AG08396 (cell line): ENCODE measurements at regions not wholly inside any gene's neighbourhood (a gene's known extent, or its start where the extent isn't known, plus 50 kb on each side); places are given as distances from the start of the nearest gene placed in this dataset.
"Not testable (repeated sequence)": the region's sequence is repeated elsewhere in the genome, so short reads cannot be mapped to it uniquely, and the experiment has no call there.

ENCODE experiments used
- DNase-seq: peaks from one replicate; pipeline ENCODE4 v3.0.0; 2012; ENCODE audit warnings: low spot score, mixed read lengths

DNA sequence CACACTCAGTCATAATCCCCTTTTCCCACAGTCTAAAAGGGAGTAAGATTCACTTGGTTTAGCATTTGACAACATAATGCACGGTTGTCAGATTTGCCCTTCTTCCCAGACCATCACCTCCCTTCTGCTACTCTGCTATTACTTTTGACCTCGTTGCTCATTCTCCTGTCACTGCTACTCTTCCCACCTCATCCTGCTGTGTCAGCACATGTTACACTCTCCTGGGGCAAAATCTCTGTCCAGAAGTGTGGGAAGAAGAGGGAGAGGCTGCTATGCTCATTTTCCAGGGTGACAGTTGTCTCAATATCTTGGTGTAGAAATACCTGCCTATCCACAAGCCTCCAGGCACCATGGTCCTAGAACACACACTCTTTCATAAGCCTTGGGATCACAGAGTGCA is 449.9 kb upstream of the PIK3R1 start:
- no peak for DNase-seq

DNA sequence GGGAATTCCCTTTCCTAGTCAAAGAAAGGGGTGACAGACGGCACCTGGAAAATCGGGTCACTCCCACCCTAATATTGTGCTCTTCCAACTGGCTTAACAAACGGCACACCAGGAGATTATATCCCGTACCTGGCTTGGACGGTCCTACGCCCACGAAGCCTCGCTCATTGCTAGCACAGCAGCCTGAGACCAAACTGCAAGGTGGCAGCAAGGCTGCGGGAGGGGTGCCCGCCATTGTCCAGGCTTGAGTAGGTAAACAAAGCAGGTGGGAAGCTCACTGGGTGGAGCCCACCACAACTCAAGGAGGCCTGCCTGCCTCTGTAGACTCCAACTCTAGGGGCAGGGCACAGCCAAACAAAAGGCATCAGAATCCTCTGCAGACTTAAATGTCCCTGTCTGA is 457.8 kb upstream of the PIK3R1 start:
- DNase-seq, result not testable (repeated sequence)

DNA sequence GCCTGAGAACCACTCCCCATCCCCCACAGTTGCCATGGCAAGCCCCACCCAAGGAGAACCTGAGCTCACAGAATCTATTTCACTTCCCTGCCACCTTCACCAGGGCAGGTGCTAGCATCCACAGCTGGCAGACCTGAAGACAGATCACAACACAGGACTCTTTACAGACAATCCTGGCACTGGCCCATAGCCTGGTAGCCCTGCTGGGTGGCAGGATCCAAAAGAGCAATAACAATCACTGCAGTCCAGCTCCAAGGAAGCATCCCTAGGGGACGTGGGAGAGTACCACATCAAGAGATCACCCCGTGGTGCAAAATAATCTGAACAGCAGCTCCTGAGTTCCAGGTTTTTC is 463.2 kb upstream of the PIK3R1 start:
- no peak for DNase-seq

GRCh38 chr5:67748165-67748690 is 467.3 kb upstream of the PIK3R1 start:
- DNase-seq, result no peak

DNA sequence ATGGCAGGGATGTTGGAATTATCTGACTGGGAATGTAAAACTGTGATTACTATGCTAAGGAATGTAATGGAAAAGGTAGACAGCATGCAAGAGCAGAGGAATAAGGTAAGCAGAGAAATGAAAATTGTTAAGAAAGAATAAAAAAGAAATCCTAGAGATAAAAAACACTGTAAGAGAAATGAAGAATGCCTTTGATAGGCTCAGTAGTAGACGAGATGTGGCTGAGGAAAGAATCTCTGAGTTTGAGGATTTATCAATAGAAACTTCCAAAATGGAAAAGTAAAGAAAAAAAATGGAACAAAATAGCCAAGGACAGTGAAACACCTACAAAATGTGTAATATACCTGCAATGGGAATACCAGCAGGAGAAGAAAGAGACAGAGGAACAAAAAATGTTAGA is 468.5 kb upstream of the PIK3R1 start:
- DNase-seq, result no peak

DNA sequence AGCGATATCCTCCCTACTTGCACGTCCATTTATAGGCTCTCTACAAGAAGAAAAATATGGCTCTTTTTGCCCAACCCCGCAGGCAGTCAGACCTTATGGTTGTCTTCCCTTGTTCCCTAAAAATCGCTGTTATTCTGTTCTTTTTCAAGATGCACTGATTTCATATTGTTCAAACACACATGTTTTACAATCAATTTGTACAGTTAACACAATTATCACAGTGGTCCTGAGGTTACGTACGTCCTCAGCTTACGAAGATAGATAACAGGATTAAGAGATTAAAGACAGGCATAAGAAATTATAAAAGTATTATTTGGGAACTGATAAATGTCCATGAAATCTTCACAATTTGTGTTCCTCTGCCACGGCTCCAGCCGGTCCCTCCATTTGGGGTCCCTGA is 468.9 kb upstream of the PIK3R1 start:
- DNase-seq, result not testable (repeated sequence)

DNA sequence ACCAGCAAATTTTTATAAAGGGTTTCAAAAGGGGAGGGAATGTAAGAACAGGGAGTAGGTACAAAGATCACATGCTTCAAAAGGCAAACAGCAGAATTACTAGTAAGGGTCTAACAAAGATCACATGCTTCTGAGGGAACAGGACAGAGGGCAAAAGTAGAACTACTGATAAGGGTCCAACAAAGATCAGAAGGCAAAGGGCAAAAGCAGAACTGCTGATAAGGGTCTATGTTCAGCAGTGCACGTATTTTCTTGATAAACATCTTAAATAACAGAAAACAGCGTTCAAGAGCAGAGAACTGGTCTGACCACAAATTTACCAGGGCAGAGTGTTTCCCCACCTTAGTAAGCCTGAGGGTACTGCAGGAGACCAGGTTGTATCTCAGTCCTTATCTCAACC is 469.5 kb upstream of the PIK3R1 start:
- DNase-seq, result no peak

DNA sequence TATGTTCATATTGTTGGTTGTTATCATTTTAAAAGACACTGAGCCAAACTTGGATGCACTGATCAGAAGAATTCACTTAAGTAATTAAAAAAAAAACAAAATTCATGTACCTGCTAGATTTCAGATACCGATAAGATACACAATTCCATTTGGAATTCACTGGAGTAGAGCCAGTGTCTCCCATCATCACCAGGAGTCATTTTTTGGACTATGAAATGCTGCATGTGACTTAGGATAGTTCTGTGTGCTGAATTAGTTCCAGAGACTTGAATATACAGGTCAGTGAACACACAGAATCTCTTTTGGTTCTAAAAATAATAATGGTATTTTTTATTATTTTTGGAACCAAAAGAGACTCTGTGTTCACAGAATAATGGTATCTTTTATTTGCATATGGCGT is 482.6 kb upstream of the PIK3R1 start:
- DNase-seq, result no peak

DNA sequence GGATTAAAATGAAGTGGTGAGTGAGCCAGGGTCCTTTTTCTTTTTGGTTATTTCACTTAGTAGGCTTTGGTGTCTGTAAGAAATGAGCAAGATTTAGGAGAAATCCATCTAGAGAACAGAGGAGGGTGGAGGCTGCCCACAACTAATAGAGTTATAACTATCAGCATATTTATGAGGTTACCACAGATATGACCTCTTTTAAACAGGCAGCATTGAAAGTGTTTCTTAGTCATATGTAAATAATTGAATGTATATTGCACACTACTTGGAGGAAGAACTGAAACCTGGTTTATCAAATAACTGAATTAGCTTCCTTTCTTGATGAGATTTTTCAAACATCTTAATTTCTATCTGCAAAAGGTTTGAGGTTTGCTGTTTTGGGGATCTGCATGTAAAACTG is 483.1 kb upstream of the PIK3R1 start:
- DNase-seq, result no peak

DNA sequence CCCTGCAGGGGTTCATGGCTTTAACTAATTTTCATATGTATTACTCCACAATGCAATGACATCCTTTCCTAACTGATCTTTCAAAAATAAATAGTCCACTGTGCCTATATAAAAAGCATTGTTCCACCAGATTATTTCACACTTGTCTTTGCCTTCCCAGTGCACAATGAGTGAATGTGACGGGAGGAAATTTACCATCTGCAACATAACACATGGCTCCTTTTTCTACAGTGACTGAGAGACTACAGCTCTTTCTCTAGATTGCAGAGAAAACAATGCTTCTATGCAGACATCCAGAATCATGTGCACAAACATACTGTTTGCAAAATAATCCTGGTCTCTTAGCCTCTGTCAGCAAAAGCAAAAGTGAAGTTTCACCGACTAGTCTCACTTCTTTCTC is 483.7 kb upstream of the PIK3R1 start:
- DNase-seq, result no peak

DNA sequence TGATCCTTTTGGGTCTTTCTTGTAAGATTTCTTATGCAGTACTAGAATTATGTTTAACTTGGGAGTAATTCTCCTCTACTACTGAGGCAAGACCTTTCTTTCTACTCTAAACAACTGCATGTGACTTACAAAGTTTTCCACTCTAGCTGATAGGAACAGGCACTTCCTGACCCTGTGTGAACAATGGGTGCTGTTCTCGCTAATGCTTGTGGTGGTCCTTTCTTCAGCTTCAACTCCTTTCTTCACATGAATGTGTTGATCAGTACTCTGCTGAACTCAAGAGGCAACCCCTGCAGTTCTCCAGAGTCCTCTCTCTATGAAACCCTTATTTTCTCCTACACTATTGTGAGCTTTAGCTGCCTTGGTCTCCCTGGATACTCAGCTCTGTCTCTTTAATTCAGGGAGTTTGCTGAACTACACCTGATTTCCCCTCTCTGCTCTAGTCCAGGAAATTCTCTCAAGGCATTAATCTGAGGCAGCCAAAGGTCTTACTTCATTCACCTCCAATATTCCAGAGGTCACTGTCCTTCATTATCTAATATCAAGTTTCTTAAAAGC is 484.6 kb upstream of the PIK3R1 start:
- DNase-seq, result no peak

GRCh38 chr5:67728326-67728890 is 487.1 kb upstream of the PIK3R1 start:
- DNase-seq, result no peak

GRCh38 chr5:67725604-67726003 is 490.0 kb upstream of the PIK3R1 start:
- DNase-seq, result no peak

DNA sequence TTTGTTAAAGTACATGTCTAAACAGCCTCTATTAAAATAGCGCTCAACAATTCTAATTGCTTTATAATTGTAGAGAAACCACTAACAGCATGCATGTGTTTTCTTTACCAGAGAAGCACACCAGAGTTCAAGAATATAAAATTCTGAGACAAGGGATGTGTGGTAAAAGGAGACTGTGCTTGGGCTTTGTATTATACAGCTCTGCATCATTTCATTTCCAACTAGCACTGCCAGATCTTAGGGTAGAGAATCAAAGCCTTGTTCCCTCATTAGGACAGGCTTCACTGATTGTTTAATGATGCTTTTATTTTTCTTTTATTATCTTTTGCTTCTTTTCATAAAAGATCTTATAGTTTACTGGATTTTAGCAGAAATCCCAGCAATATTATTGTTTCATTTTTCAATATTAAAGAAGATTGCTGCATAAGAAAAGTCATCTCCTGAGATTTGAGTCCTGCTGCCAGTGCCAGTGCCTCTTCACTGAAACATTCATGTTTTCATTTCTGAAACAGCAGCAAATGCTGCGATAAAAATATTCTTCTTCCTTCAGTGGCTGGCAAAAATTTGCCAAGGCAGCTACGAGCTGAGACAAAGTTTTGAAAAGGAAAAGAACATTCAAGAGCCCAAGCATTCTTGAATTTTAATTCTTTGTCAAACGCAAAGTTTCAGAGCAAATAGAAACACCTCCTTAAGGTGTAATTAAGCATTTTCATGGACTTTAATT is 491.0 kb upstream of the PIK3R1 start:
- no peak for DNase-seq

DNA sequence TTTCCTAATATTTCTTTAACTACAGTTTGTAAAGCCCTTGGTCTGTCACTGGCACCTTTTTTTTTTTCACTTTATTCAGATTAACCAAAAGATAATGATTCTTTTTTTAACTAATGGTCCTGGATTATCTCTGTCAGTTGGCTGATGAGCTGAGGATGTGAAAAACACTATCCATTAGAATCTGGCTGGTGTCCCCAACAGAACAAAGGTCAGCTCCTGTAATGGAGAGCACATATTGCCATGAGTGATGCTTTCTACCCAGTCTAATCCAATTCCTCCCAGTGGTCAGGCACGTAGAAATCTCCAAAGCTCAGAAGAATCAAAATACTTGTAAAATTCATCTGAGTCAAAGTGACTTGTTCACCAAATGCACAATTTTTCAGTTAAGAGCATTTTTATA is 491.7 kb upstream of the PIK3R1 start:
- DNase-seq, result no peak

DNA sequence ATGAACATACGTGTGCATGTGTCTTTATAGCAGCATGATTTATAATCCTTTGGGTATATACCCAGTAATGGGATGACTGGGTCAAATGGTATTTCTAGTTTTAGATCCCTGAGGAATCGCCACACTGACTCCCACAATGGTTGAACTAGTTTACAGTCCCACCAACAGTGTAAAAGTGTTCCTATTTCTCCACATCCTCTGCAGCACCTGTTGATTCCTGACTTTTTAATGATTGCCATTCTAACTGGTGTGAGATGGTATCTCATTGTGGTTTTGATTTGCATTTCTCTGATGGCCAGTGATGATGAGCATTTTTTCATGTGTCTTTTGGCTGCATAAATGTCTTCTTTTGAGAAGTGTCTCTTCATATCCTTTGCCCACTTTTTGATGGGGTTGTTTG is 493.0 kb upstream of the PIK3R1 start:
- DNase-seq, result not testable (repeated sequence)

GRCh38 chr5:67720162-67720772 is 495.3 kb upstream of the PIK3R1 start:
- no peak for DNase-seq

- DNase-seq, result no peak
These were observed 505.4 kb upstream of the CD180 start for GRCh38 chr5:67702008-67702407.

DNA sequence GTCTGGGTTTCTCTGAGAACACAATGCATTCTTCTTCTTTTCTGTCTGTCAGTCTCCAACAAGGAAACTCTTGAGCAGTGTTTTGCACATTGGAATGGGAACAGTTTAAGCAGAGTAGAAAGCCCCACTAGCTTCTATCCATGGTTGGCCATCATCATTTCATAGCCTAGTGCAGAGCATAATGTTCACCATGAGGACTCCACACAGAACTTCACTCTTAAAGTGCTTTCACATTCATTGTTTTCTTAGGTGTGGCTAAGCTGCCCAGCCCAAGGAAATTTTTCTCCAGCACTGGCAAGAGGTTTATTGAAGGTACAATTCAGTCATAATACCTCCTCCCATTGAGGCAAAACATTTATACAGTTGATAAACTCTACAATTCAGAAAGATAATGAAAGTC is 503.0 kb upstream of the CD180 start:
- DNase-seq, result no peak

- DNase-seq, result no peak
These were observed 499.8 kb upstream of the CD180 start for GRCh38 chr5:67696446-67696845.

DNA sequence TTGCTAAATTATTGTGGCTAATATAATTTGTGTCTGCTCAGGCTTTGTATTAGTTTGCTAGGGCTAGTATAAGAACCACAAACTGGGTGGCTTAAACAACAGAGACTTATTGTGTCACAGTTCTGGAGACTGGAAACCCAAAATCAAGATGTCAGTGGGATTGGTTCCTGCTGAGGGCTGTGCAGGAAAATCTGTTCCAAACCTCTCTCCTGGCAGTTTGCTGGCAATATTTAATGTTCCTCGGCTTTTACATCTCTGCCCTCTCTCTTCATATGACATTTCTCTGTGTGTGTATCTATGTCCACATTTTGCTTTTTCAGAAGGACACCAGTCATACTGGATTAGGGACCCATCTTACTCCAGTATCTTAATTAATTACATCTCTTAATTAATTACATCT is 498.8 kb upstream of the CD180 start:
- DNase-seq, result no peak

- no peak for DNase-seq
These were observed 498.2 kb upstream of the CD180 start for GRCh38 chr5:67694810-67695191.
